CD14-positive monocyte (primary cell): ENCODE measurements at regions not wholly inside any gene's neighbourhood (a gene's known extent, or its start where the extent isn't known, plus 50 kb on each side); places are given as distances from the start of the nearest gene placed in this dataset.

Experiments used
- DNase-seq, 3 donors: peaks; one replicate each; pipeline ENCODE4 v3.0.0-alpha.2; 2011 to 2022
- H2AFZ ChIP-seq: 2 replicates; pipeline ENCODE4 v1.6.0; 2012; ENCODE audit warnings: mild to moderate bottlenecking, low read depth, low read length, inconsistent platforms; ENCODE audit not compliant: insufficient read depth, poor library complexity, severe bottlenecking
- H3K27ac ChIP-seq, 2 donors: 1 replicate in 1 of 2; 2 replicates in 1 of 2; pipeline ENCODE4 v1.5.1; 2012 to 2013; ENCODE audit warnings: low read length in 2 of 2, control low read depth in 1 of 2, inconsistent platforms in 1 of 2, low read depth in 1 of 2, mild to moderate bottlenecking in 1 of 2
- H3K27me3 ChIP-seq, 2 donors: one replicate each; pipeline versions ENCODE4 v1.6.0 to v1.6.1; 2011 to 2013; ENCODE audit warnings: low read length in 2 of 2; ENCODE audit not compliant: control insufficient read depth in 2 of 2, insufficient read depth in 2 of 2
- H3K36me3 ChIP-seq, 2 donors: replicated peaks in 1 of 2; 1 replicate in 1 of 2; 2 replicates in 1 of 2; pipeline versions ENCODE4 v1.5.1 to v1.6.1; 2012 to 2013; ENCODE audit warnings: low read length in 2 of 2, control low read depth in 1 of 2, inconsistent platforms in 1 of 2, mild to moderate bottlenecking in 1 of 2; ENCODE audit not compliant: insufficient read depth in 2 of 2, control insufficient read depth in 1 of 2
- H3K4me1 ChIP-seq, 2 donors: 1 replicate in 1 of 2; 2 replicates in 1 of 2; pipeline versions ENCODE4 v1.5.1 to v1.6.1; 2012 to 2013; ENCODE audit warnings: low read length in 2 of 2, control low read depth in 1 of 2, inconsistent platforms in 1 of 2, mild to moderate bottlenecking in 1 of 2, moderate library complexity in 1 of 2; ENCODE audit not compliant: insufficient read depth in 2 of 2, control insufficient read depth in 1 of 2
- H3K4me2 ChIP-seq: replicated peaks from 2 replicates; pipeline ENCODE3; 2012; ENCODE audit warnings: low read length, moderate library complexity, mild to moderate bottlenecking; ENCODE audit not compliant: poor library complexity, severe bottlenecking; ENCODE audit errors: extremely low read depth
- H3K4me3 ChIP-seq, 3 experiments: fragments of 200-600 bp in 1 of 3; sonication (generic) in 1 of 3; replicated peaks in 1 of 3; 1 replicate in 2 of 3; 2 replicates in 1 of 3; pipeline ENCODE4 v1.5.1; 2011 to 2013; ENCODE audit warnings: low read length in 3 of 3, mild to moderate bottlenecking in 3 of 3, control low read depth in 2 of 3, low read depth in 2 of 3, inconsistent platforms in 1 of 3, moderate library complexity in 1 of 3
- H3K79me2 ChIP-seq: 2 replicates; pipeline ENCODE4 v1.6.0; 2012; ENCODE audit warnings: mild to moderate bottlenecking, control low read depth, inconsistent platforms, low read length, moderate library complexity; ENCODE audit not compliant: insufficient read depth
- H3K9ac ChIP-seq: 2 replicates; pipeline ENCODE4 v1.6.0; 2017; ENCODE audit warnings: low read length, mild to moderate bottlenecking; ENCODE audit not compliant: insufficient read depth, poor library complexity, severe bottlenecking
- H3K9me3 ChIP-seq, 2 donors: replicated peaks in 1 of 2; 1 replicate in 1 of 2; 2 replicates in 1 of 2; pipeline versions ENCODE4 v1.5.1 to v1.6.1; 2012 to 2013; ENCODE audit warnings: low read length in 2 of 2, control low read depth in 1 of 2; ENCODE audit not compliant: control insufficient read depth in 1 of 2, insufficient read depth in 1 of 2
- H4K20me1 ChIP-seq: 2 replicates; pipeline ENCODE4 v1.6.0; 2012; ENCODE audit warnings: mild to moderate bottlenecking, low read length, control low read depth, moderate library complexity; ENCODE audit not compliant: insufficient read depth
- H3K27ac Mint-ChIP-seq, 7 donors: one replicate each; pipeline ENCODE4 v1.8.0; 2020; ENCODE audit warnings: mild to moderate bottlenecking in 7 of 7, mixed read lengths in 7 of 7, moderate library complexity in 6 of 7, inconsistent platforms in 2 of 7
- H3K27me3 Mint-ChIP-seq, 3 donors: one replicate each; pipeline ENCODE4 v1.8.0; 2021 to 2022; ENCODE audit warnings: low read depth in 3 of 3, mild to moderate bottlenecking in 3 of 3, mixed read lengths in 3 of 3, moderate library complexity in 3 of 3, inconsistent platforms in 1 of 3
- H3K36me3 Mint-ChIP-seq, 2 donors: one replicate each; pipeline ENCODE4 v1.8.0; 2020; ENCODE audit warnings: mixed read lengths in 2 of 2, inconsistent platforms in 1 of 2, mild to moderate bottlenecking in 1 of 2
- H3K4me1 Mint-ChIP-seq: one replicate; pipeline ENCODE4 v1.8.0; 2020; ENCODE audit warnings: mild to moderate bottlenecking, mixed read lengths
- H3K4me3 Mint-ChIP-seq, 2 donors: one replicate each; pipeline ENCODE4 v1.8.0; 2020; ENCODE audit warnings: mild to moderate bottlenecking in 2 of 2, mixed read lengths in 2 of 2, moderate library complexity in 1 of 2
- H3K9me3 Mint-ChIP-seq, 7 donors: one replicate each; pipeline ENCODE4 v1.8.0; 2020 to 2022; ENCODE audit warnings: mixed read lengths in 7 of 7, mild to moderate bottlenecking in 6 of 7, moderate library complexity in 6 of 7, inconsistent platforms in 2 of 7
- CTCF ChIP-seq: fragments of 200-600 bp; IDR thresholded peaks from one replicate; pipeline ENCODE4 v1.8.0; 2022; ENCODE audit warnings: antibody characterized with exemption, mild to moderate bottlenecking
- WGBS: methylation state at CpG from one replicate; pipeline ENCODE4 v1.1.5; 2013; ENCODE audit warnings: missing lambda C conversion rate; ENCODE audit not compliant: insufficient coverage; 5-methylcytosine and 5-hydroxymethylcytosine counted together
- intact Hi-C, 2 donors: fragments of 100-400 bp; cut with micrococcal nuclease; formaldehyde crosslinking; loops; one replicate each; pipeline versions ENCODE4 v1.15.0 to v1.15.1; 2023

DNA sequence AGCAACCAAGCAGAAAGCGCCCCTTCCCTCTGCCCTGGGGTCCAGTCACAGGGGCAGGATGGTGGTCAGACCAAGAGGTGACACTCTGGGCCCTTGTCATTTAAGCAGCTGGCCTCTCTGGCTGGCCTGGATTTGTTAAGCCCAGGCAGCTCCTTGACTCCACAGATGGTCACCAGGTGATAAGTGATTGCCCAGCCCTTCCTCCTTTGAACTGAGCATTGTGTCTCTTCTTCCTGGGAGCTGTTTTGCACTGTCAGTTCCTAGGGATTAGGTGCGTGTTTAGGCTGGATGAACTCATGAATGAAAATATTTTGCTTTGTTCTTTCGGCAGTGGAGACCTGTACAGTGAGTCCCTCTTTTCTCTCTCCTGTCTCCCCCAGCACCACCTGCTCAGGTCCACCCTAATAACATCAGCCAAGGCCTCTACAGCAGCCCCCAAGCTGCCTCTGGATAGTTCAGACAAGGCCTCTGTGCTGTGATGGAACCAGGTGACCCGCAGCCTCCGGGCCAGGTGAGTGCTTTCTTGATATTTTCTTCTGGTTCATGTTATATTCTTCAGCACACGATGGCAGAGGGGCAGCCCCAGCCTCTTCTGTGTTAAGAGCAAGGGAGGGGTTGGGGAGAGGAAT lies 139.7 kb upstream of the PITX1 start:
- intact Hi-C loops = no loop called here
- H3K9ac ChIP-seq = no peak overlapping the region
- H4K20me1 ChIP-seq = no peaks in the 10 kb centered on the region
- no peak overlapping the region for H3K27ac ChIP-seq
- no peak for DNase-seq
- no peaks in the 10 kb centered on the region for H3K9me3 ChIP-seq
- H3K4me1 Mint-ChIP-seq = no peaks in the 10 kb centered on the region
- H3K79me2 ChIP-seq = no peaks in the 10 kb centered on the region
- H3K4me1 ChIP-seq = no peaks in the 10 kb centered on the region
- H3K27me3 Mint-ChIP-seq = peaks cover 21 to 31% (median 22%) of the 10 kb centered on the region in 3 donors
- no peaks in the 10 kb centered on the region for H3K36me3 Mint-ChIP-seq
- no peak overlapping the region for H3K4me3 ChIP-seq
- no peaks in the 10 kb centered on the region for H3K36me3 ChIP-seq
- no peak overlapping the region for H3K4me3 Mint-ChIP-seq
- no peaks in the 10 kb centered on the region for H3K9me3 Mint-ChIP-seq
- TF ChIP-seq CTCF = no peak
- 89% methylated on average over 5 of the region's 6 CpGs for WGBS
- no peak overlapping the region for H3K4me2 ChIP-seq
- peak overlapping the region in 1 of 7 donors; percentile 8 for H3K27ac Mint-ChIP-seq
- no peak overlapping the region for H2AFZ ChIP-seq
- peaks cover 6 to 20% of the 10 kb centered on the region in 2 donors for H3K27me3 ChIP-seq

DNA sequence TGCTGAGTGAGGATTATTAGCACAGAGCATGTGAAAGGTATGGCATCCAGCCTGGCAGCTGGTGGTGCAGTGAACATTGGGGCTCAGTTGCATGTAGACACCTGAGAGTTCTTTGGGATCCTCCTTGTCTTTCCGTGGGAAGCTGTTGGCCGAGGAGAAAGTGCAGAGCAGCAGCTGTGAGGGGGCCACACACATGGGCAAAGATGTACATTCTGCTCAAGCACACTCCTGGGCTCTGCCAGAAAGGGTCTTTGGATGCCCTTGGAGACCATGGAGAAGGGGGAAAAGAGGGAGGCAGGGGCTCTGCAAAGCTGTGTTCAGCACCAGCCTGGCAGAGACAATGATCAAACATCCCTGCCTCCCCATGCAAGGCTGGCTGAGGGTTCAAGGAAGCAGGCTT lies 138.7 kb upstream of the PITX1 start:
- H3K36me3 Mint-ChIP-seq = no peaks in the 10 kb centered on the region
- Histone ChIP-seq H2AFZ (no peak overlapping the region), H3K9ac (no peak overlapping the region), H3K27me3 (peaks cover 11 to 28% of the 10 kb centered on the region in 2 donors), H3K4me3 (no peak overlapping the region), H3K4me1 (no peaks in the 10 kb centered on the region), H3K79me2 (no peaks in the 10 kb centered on the region), H3K4me2 (no peak overlapping the region), H3K9me3 (no peaks in the 10 kb centered on the region), H4K20me1 (no peaks in the 10 kb centered on the region), H3K36me3 (no peaks in the 10 kb centered on the region), H3K27ac (no peak overlapping the region)
- no peak for TF ChIP-seq CTCF
- intact Hi-C loops = no loop called here
- no peaks in the 10 kb centered on the region for H3K4me1 Mint-ChIP-seq
- peaks cover 25 to 41% (median 32%) of the 10 kb centered on the region in 3 donors for H3K27me3 Mint-ChIP-seq
- WGBS = 50% methylated on average over 2 of the region's 2 CpGs
- H3K27ac Mint-ChIP-seq = no peak overlapping the region
- no peak for DNase-seq
- H3K4me3 Mint-ChIP-seq = peak overlapping the region in 1 of 2 donors; percentile 8
- H3K9me3 Mint-ChIP-seq = no peaks in the 10 kb centered on the region
